VCaP (cell line): ENCODE measurements at regions not wholly inside any gene's neighbourhood (a gene's known extent, or its start where the extent isn't known, plus 50 kb on each side); places are given as distances from the start of the nearest gene placed in this dataset.

Source experiments
- H3K27ac ChIP-seq: fragments of 450-650 bp; 2 replicates; pipeline ENCODE4 v1.5.1; 2017
- CTCF ChIP-seq: fragments of 450-650 bp; conservative IDR thresholded peaks from 2 replicates; pipeline ENCODE4 v1.5.1; 2017; ENCODE audit warnings: mild to moderate bottlenecking, moderate library complexity

- TF ChIP-seq CTCF = no peak
- no peak overlapping the region for H3K27ac ChIP-seq
These were observed 286.7 kb upstream of the IRX4 start for GRCh38 chr5:2169430-2169808.

- no peak for TF ChIP-seq CTCF
- H3K27ac ChIP-seq = no peak overlapping the region
These were observed 286.1 kb upstream of the IRX4 start for GRCh38 chr5:2168601-2169429.

- TF ChIP-seq CTCF = no peak
- no peak overlapping the region for H3K27ac ChIP-seq
These were observed 284.9 kb upstream of the IRX4 start for GRCh38 chr5:2167671-2168070.

GRCh38 chr5:2166979-2167377 lies 284.3 kb upstream of the IRX4 start:
- H3K27ac ChIP-seq = no peak overlapping the region
- TF ChIP-seq CTCF = no peak

- no peak overlapping the region for H3K27ac ChIP-seq
- TF ChIP-seq CTCF = no peak
These were observed 283.7 kb upstream of the IRX4 start for GRCh38 chr5:2166306-2166978.

- no peak overlapping the region for H3K27ac ChIP-seq
- TF ChIP-seq CTCF = no peak
These were observed 283.0 kb upstream of the IRX4 start for GRCh38 chr5:2165615-2166305.

- TF ChIP-seq CTCF = no peak
These were observed 282.5 kb upstream of the IRX4 start for GRCh38 chr5:2165203-2165602.

More at GRCh38 chr5:2165203-2165602, 282.5 kb upstream of the IRX4 start:
- no peak overlapping the region for H3K27ac ChIP-seq
